Fibroblast of villous mesenchyme (primary cell): ENCODE measurements at regions not wholly inside any gene's neighbourhood (a gene's known extent, or its start where the extent isn't known, plus 50 kb on each side); places are given as distances from the start of the nearest gene placed in this dataset.

Source experiments
- DNase-seq: peaks from one replicate; pipeline ENCODE4 v3.0.0-alpha.2; 2010; ENCODE audit warnings: low read depth
- H3K4me3 ChIP-seq: 2 replicates; pipeline ENCODE4 v1.5.1; 2011; ENCODE audit warnings: low read depth, mild to moderate bottlenecking, low read length
- CTCF ChIP-seq: IDR thresholded peaks from 2 replicates; pipeline ENCODE4 v1.5.1; 2012; ENCODE audit warnings: low read depth, mild to moderate bottlenecking, low read length; ENCODE audit not compliant: insufficient read depth

DNA sequence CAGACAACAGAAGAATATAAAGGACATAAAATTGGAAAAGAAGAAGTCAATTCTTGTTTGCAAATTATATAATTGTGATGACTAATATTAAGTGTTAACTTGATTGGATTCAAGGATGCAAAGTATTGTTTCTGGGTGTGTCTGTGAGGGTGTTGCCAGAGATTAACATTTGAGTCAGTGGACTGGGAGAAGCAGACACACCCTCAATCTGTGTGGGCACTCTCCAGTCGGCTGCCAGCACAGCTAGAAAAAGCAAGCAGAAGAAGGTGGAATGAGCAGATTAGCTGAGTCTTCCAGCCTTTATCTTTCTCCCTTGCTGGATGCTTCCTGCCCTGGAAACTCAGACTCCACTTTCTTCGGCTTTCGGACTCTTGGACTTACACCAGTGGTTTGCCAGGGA, 51.7 kb downstream of the UBE2NL start:
- no peak overlapping the region for H3K4me3 ChIP-seq
- no peak for DNase-seq
- TF ChIP-seq CTCF, result no peak

DNA sequence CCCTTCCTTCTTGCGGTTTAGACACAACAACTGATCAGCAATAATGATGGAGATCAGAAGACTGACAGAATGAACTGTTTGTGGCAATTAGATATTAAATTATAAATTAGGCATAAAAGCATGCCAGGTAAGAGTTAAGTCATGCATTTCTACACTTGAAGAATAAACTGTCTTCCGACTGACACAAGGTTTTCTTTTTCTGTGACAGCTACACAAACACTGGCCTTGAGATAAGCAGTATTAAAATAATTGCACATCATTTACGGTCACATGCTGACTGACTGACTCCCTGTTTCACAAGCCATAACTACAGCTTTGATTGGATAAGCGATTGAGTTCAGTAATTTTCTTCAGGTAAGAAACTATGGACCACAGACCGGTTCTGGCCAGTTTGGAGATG, 56.2 kb downstream of the UBE2NL start:
- TF ChIP-seq CTCF, result no peak
- no peak for DNase-seq
- H3K4me3 ChIP-seq, result no peak overlapping the region

- no peak overlapping the region for H3K4me3 ChIP-seq
- no peak for DNase-seq
- TF ChIP-seq CTCF, result no peak
Measured at GRCh38 chrX:143945171-143945570, 61.3 kb downstream of the UBE2NL start.

DNA sequence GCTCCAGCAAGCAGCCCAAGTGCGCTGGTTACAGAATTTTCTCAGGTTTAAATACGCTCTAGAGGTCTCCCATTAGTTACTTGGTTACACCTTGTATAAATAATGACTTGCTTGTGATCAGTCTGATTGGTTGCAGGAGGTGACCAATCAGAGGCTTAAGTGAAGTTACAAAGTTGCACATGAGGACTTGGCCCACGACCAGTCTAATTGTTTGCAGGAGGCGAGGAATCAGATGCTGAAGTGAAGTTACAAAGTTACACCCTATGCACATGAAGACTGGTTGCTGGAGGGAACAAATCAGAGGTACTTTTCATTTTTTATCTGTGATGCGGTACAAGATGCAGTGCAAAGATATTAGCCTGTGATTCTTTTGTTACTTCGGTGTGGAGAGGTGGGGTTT, 80.7 kb downstream of the UBE2NL start:
- no peak overlapping the region for H3K4me3 ChIP-seq
- no peak for DNase-seq
- TF ChIP-seq CTCF, result no peak

DNA sequence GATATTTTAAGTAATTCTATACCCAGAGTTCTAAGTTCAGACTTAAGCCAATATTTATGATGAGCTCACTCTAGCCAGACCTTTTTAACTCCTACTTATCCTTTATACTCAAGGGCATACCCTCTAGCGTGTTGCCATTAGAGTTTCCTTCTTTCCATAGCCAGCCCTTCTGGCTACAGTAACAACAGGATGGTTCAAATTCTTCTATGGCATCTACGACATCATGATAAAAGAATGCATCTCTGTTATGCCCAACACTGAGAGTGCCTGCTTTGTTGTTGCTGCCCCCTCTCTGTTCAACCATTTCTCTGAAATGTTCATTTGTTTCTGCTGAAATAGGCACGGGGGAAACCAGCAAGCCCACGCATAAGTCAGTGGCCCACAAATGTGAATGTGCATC, 104.5 kb downstream of the UBE2NL start:
- H3K4me3 ChIP-seq, result no peak overlapping the region
- TF ChIP-seq CTCF, result no peak
- DNase-seq, result no peak

- no peak for TF ChIP-seq CTCF
- H3K4me3 ChIP-seq, result no peak overlapping the region
- DNase-seq, result no peak
Measured at GRCh38 chrX:143994206-143994605, 110.3 kb downstream of the UBE2NL start.

GRCh38 chrX:143998261-143998660, 114.4 kb downstream of the UBE2NL start:
- H3K4me3 ChIP-seq, result no peak overlapping the region
- no peak for TF ChIP-seq CTCF
- DNase-seq, result no peak
